Esophagus squamous epithelium (tissue), 5 donors: ENCODE measurements at regions not wholly inside any gene's neighbourhood (a gene's known extent, or its start where the extent isn't known, plus 50 kb on each side); places are given as distances from the start of the nearest gene placed in this dataset.

Experiments used
- DNase-seq: peaks from one replicate; lab custom pipeline; 2025; lab: John Stamatoyannopoulos, UW
- H3K27ac ChIP-seq, 4 donors: fragments of 200-600 bp; sonication (generic); one replicate each; pipeline ENCODE4 v1.5.1; 2016 to 2019; ENCODE audit warnings: mild to moderate bottlenecking in 1 of 4
- H3K27me3 ChIP-seq, 4 donors: fragments of 200-600 bp; sonication (generic); 1 replicate in 3 of 4; 2 replicates in 1 of 4; pipeline versions ENCODE4 v1.5.1 to v1.6.0; 2017 to 2021; ENCODE audit warnings: antibody characterized with exemption in 1 of 4
- H3K36me3 ChIP-seq, 3 donors: fragments of 200-600 bp; sonication (generic); one replicate each; pipeline ENCODE4 v1.5.1; 2016 to 2019
- H3K4me1 ChIP-seq, 3 donors: fragments of 200-600 bp; sonication (generic); one replicate each; pipeline ENCODE4 v1.5.1; 2017 to 2019
- H3K4me3 ChIP-seq, 4 donors: fragments of 200-600 bp; sonication (generic); 1 replicate in 3 of 4; 2 replicates in 1 of 4; pipeline ENCODE4 v1.5.1; 2016 to 2019; ENCODE audit warnings: mild to moderate bottlenecking in 2 of 4, moderate library complexity in 1 of 4
- H3K9me3 ChIP-seq, 3 donors: fragments of 200-600 bp; sonication (generic); one replicate each; pipeline ENCODE4 v1.5.1; 2016 to 2019
- CTCF ChIP-seq, 6 experiments: fragments of 450-650 bp in 4 of 6; fragments of 200-600 bp in 2 of 6; sonication (generic) in 2 of 6; IDR thresholded peaks; one replicate each; pipeline ENCODE4 v1.5.1; 2016 to 2019; ENCODE audit warnings: antibody characterized with exemption in 6 of 6, mild to moderate bottlenecking in 4 of 6, moderate library complexity in 4 of 6
- POLR2A ChIP-seq, 4 donors: fragments of 450-650 bp; IDR thresholded peaks; one replicate each; pipeline ENCODE4 v1.6.1; 2017; ENCODE audit warnings: antibody characterized with exemption in 4 of 4, mild to moderate bottlenecking in 4 of 4, moderate library complexity in 3 of 4
- WGBS, 2 donors: methylation state at CpG; one replicate each; pipeline ENCODE4 v1.1.5; 2018; 5-methylcytosine and 5-hydroxymethylcytosine counted together
- intact Hi-C: fragments of 100-400 bp; cut with DNase I; formaldehyde crosslinking; loops from one replicate; pipeline ENCODE4 v1.15.0; 2022
- donor health status: DM: yes; HTN: yes; CAD: no.

DNA sequence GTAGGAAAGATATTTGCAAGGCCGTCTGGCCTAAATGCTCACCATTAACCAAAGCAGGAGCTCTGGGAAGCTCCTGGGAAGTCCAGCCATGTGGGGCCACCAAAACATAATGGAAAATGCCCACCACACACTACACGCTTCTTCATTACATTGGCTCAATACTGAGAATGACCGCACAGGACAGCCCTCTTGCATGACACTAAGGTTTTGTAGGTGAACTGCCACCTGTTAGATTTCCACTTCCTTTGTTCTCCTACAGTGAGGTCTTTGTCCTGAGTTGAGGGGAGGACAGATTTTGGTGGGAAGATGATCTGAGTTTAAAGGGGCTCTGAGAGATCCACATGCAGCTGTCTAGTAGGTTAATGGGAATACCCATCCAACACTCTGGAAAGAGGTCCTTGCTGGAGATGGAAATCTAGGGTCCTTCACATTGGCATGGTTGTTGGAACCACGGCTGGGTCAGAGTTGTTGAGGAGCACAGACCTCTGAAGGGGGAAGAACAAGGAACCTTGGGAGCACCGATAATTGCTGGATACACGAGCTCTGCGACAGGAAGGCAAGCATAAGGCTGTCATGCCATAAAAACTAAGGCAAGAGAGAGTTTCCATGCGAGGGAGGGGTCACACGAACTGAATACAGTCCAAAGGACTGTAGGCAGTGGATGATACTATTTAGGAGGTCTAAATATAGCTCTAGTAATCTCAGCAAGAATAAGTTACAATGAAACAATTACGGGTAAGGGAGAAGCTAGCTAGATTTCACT is 105.5 kb upstream of the IRF2BP2 start:
- WGBS, 2 donors, result 86 to 87% methylated on average over 10 of the region's 10 CpGs
- Histone ChIP-seq H3K27ac (peak overlapping the region; percentile 55 to 98 (median 94)), H3K27me3 (no peaks in the 10 kb centered on the region), H3K9me3 (no peaks in the 10 kb centered on the region), H3K4me1 (peaks cover 14 to 50% (median 26%) of the 10 kb centered on the region in 3 donors), H3K36me3 (no peaks in the 10 kb centered on the region), H3K4me3 (no peak overlapping the region)
- no peak for DNase-seq
- intact Hi-C loops, result no loop called here
- TF ChIP-seq POLR2A (IDR thresholded peaks at IDR 0.05) (no peak), CTCF (IDR thresholded peaks at IDR 0.05) (no peak)

GRCh38 chr1:234713859-234714258 is 103.9 kb upstream of the IRF2BP2 start:
- Histone ChIP-seq H3K27me3 (no peaks in the 10 kb centered on the region), H3K36me3 (no peaks in the 10 kb centered on the region), H3K4me1 (peaks cover 0 to 47% (median 13%) of the 10 kb centered on the region in 3 donors), H3K9me3 (no peaks in the 10 kb centered on the region), H3K27ac (no peak overlapping the region), H3K4me3 (no peak overlapping the region)
- WGBS, 2 donors, result 80 to 82% methylated on average over 2 to 5 of the region's 5 CpGs
- no peak for DNase-seq
- TF ChIP-seq CTCF (IDR thresholded peaks at IDR 0.05) (no peak), POLR2A (IDR thresholded peaks at IDR 0.05) (no peak)
- intact Hi-C loops, result no loop called here

DNA sequence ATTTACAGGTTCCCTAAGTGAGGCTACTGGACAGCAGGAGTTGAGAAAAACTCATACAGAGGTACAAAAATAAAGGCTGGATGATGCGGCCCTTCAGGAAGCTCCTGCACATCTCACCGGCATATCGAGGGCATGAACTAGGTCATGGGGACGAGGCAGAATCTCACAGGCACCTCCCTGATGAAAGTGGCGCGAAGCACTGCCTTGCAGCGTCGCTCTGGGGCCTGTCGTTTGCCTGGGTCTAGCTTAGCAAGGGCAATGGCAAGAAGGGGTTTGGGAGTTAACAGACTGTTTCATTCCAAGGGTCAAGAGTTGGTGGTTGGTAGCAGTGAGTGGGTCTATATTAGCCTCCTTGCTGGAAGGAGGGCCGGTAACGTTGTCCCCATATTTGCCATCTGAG is 103.5 kb upstream of the IRF2BP2 start:
- DNase-seq, result no peak
- intact Hi-C loops, result no loop called here
- WGBS, 2 donors, result 84 to 91% methylated on average over 8 to 11 of the region's 11 CpGs

DNA sequence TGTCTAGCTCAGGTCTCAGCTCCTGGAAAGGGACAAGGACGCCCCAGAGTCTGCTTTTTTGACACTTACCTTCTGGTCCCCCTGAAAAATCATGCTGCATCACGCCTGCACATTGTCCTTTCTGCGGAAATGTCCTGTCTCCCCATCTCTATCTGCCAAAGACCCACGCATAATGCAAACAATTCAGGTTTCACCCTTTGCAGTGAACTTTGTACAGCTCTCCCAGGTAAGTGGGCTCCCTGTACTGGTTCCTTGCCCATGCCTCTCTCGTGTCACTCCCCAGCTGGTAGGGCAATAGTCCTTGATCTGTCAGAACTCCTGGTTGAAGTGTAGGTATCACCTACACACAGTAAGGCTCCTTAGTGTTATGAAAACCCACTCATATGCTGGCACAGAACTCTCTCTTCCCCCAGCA is 102.9 kb upstream of the IRF2BP2 start:
- no peak overlapping the region for H3K4me3 ChIP-seq
- WGBS, 2 donors, result 84 to 93% methylated on average over 4 to 5 of the region's 5 CpGs
- TF ChIP-seq POLR2A (IDR thresholded peaks at IDR 0.05) (no peak), CTCF (IDR thresholded peaks at IDR 0.05) (no peak)
- no peaks in the 10 kb centered on the region for H3K27me3 ChIP-seq
- no peak for DNase-seq
- peaks cover 0 to 46% (median 12%) of the 10 kb centered on the region in 3 donors for H3K4me1 ChIP-seq
- no peaks in the 10 kb centered on the region for H3K9me3 ChIP-seq
- H3K36me3 ChIP-seq, result no peaks in the 10 kb centered on the region
- intact Hi-C loops, result no loop called here
- no peak overlapping the region for H3K27ac ChIP-seq

More for the DNA sequence above, 103.5 kb upstream of the IRF2BP2 start:
- no peak for TF ChIP-seq CTCF (IDR thresholded peaks at IDR 0.05)
- no peak for TF ChIP-seq POLR2A (IDR thresholded peaks at IDR 0.05)
- Histone ChIP-seq H3K9me3 (no peaks in the 10 kb centered on the region), H3K36me3 (no peaks in the 10 kb centered on the region), H3K4me3 (no peak overlapping the region), H3K27ac (no peak overlapping the region), H3K27me3 (no peaks in the 10 kb centered on the region), H3K4me1 (peaks cover 0 to 47% (median 13%) of the 10 kb centered on the region in 3 donors)

GRCh38 chr1:234710936-234711724 is 101.2 kb upstream of the IRF2BP2 start:
- intact Hi-C loops, result no loop called here
- H3K9me3 ChIP-seq, result no peaks in the 10 kb centered on the region
- no peaks in the 10 kb centered on the region for H3K36me3 ChIP-seq
- TF ChIP-seq POLR2A (IDR thresholded peaks at IDR 0.05), result no peak
- TF ChIP-seq CTCF (IDR thresholded peaks at IDR 0.05), result no peak
- H3K4me1 ChIP-seq, result peaks cover 6 to 41% (median 8%) of the 10 kb centered on the region in 3 donors
- DNase-seq, result no peak
- H3K27ac ChIP-seq, result peak overlapping the region in 1 of 4 donors; percentile 7
- no peaks in the 10 kb centered on the region for H3K27me3 ChIP-seq
- no peak overlapping the region for H3K4me3 ChIP-seq
- WGBS, 2 donors, result 76 to 79% methylated on average over 7 of the region's 7 CpGs
